Thyroid gland (tissue), 4 donors: ENCODE measurements at regions not wholly inside any gene's neighbourhood (a gene's known extent, or its start where the extent isn't known, plus 50 kb on each side); places are given as distances from the start of the nearest gene placed in this dataset.
A peak's percentile ranks its signal among the peaks of the same experiment; 100 is the strongest.

Experiments used
- DNase-seq, 2 donors: peaks; one replicate each; pipeline ENCODE4 v3.0.0-alpha.2; 2019
- H3K27ac ChIP-seq, 3 donors: fragments of 200-600 bp; sonication (generic); 1 replicate in 2 of 3; 2 replicates in 1 of 3; pipeline ENCODE4 v1.5.1; 2016 to 2019; ENCODE audit warnings: mild to moderate bottlenecking in 1 of 3, moderate library complexity in 1 of 3
- H3K27me3 ChIP-seq: fragments of 200-600 bp; sonication (generic); one replicate; pipeline ENCODE4 v1.5.1; 2019
- H3K36me3 ChIP-seq, 2 donors: fragments of 200-600 bp; sonication (generic); one replicate each; pipeline ENCODE4 v1.5.1; 2016 to 2019
- H3K4me1 ChIP-seq, 2 donors: fragments of 200-600 bp; sonication (generic); one replicate each; pipeline ENCODE4 v1.5.1; 2017 to 2019
- H3K4me3 ChIP-seq, 3 donors: fragments of 200-600 bp; sonication (generic); replicated peaks in 1 of 3; 1 replicate in 2 of 3; 2 replicates in 1 of 3; pipeline ENCODE4 v1.5.1; 2016; ENCODE audit warnings: mild to moderate bottlenecking in 1 of 3
- H3K9me3 ChIP-seq: fragments of 200-600 bp; sonication (generic); one replicate; pipeline ENCODE4 v1.5.1; 2017
- CTCF ChIP-seq, 6 experiments: fragments of 200-600 bp in 3 of 6; fragments of 450-650 bp in 3 of 6; sonication (generic) in 3 of 6; IDR thresholded peaks; one replicate each; pipeline ENCODE4 v1.5.1; 2016 to 2019; ENCODE audit warnings: antibody characterized with exemption in 6 of 6, mild to moderate bottlenecking in 2 of 6, inconsistent platforms in 1 of 6, moderate library complexity in 1 of 6
- POLR2A ChIP-seq, 2 donors: fragments of 450-650 bp; IDR thresholded peaks; one replicate each; pipeline ENCODE4 v1.6.1; 2017; ENCODE audit warnings: antibody characterized with exemption in 2 of 2, mild to moderate bottlenecking in 2 of 2, moderate library complexity in 1 of 2
- WGBS, 2 donors: methylation state at CpG; one replicate each; pipeline ENCODE4 v1.1.5; 2017; 5-methylcytosine and 5-hydroxymethylcytosine counted together
- intact Hi-C: fragments of 100-400 bp; cut with DNase I; formaldehyde crosslinking; loops from one replicate; pipeline ENCODE4 v1.15.1; 2023

GRCh38 chrX:9341291-9342201 is 123.3 kb upstream of the TBL1X start:
- Histone ChIP-seq H3K27me3 (no peaks in the 10 kb centered on the region), H3K4me3 (no peak overlapping the region), H3K27ac (peak overlapping the region; percentile 56 to 74 (median 65)), H3K36me3 (no peaks in the 10 kb centered on the region), H3K4me1 (peaks cover 5 to 14% of the 10 kb centered on the region in 2 donors), H3K9me3 (no peaks in the 10 kb centered on the region)
- intact Hi-C loops = loop anchor here (5.0 kb wide), 1 partner anchor 121 kb away; no protein-coding TSS in a partner anchor
- 3 to 8% methylated on average over 15 of the region's 15 CpGs for WGBS, 2 donors
- peak; percentile 44 to 52 for DNase-seq
- TF ChIP-seq POLR2A (IDR thresholded peaks at IDR 0.05) (no peak), CTCF (IDR thresholded peaks at IDR 0.05) (no peak)

GRCh38 chrX:9342561-9343051 is 122.3 kb upstream of the TBL1X start:
- intact Hi-C loops = loop anchor here (5.0 kb wide), 1 partner anchor 120 kb away; no protein-coding TSS in a partner anchor
- Histone ChIP-seq H3K9me3 (no peaks in the 10 kb centered on the region), H3K4me3 (peak overlapping the region in 1 of 3 donors; percentile 10), H3K27ac (no peak overlapping the region), H3K27me3 (no peaks in the 10 kb centered on the region), H3K36me3 (no peaks in the 10 kb centered on the region), H3K4me1 (peaks cover 5 to 14% of the 10 kb centered on the region in 2 donors)
- WGBS, 2 donors = 0 to 8% methylated on average over 4 to 5 of the region's 25 CpGs
- TF ChIP-seq POLR2A (IDR thresholded peaks at IDR 0.05) (no peak), CTCF (IDR thresholded peaks at IDR 0.05) (no peak)
- DNase-seq = peak; percentile 73 to 75

GRCh38 chrX:9343971-9344370 is 120.9 kb upstream of the TBL1X start:
- no peaks in the 10 kb centered on the region for H3K36me3 ChIP-seq
- no peaks in the 10 kb centered on the region for H3K9me3 ChIP-seq
- H3K27ac ChIP-seq = no peak overlapping the region
- no peaks in the 10 kb centered on the region for H3K27me3 ChIP-seq
- peaks cover 5 to 14% of the 10 kb centered on the region in 2 donors for H3K4me1 ChIP-seq
- TF ChIP-seq CTCF (IDR thresholded peaks at IDR 0.05) (no peak), POLR2A (IDR thresholded peaks at IDR 0.05) (no peak)
- 77 to 88% methylated on average over 7 of the region's 7 CpGs for WGBS, 2 donors
- no peak overlapping the region for H3K4me3 ChIP-seq
- intact Hi-C loops = loop anchor here (5.0 kb wide), 1 partner anchor 118 kb away; no protein-coding TSS in a partner anchor
- DNase-seq = no peak

GRCh38 chrX:9345957-9346356 is 118.9 kb upstream of the TBL1X start:
- 84 to 86% methylated on average over 6 to 8 of the region's 8 CpGs for WGBS, 2 donors
- no peak overlapping the region for H3K4me3 ChIP-seq
- intact Hi-C loops = no loop called here
- no peaks in the 10 kb centered on the region for H3K36me3 ChIP-seq
- H3K27ac ChIP-seq = no peak overlapping the region
- no peak for TF ChIP-seq POLR2A (IDR thresholded peaks at IDR 0.05)
- TF ChIP-seq CTCF (IDR thresholded peaks at IDR 0.05) = no peak
- H3K4me1 ChIP-seq = peaks cover 5 to 6% of the 10 kb centered on the region in 2 donors
- H3K27me3 ChIP-seq = no peaks in the 10 kb centered on the region
- no peak for DNase-seq
- no peaks in the 10 kb centered on the region for H3K9me3 ChIP-seq
